HG03280 (cell line): ENCODE measurements at regions not wholly inside any gene's neighbourhood (a gene's known extent, or its start where the extent isn't known, plus 50 kb on each side); places are given as distances from the start of the nearest gene placed in this dataset.
"Not testable (repeated sequence)": the region's sequence is repeated elsewhere in the genome, so short reads cannot be mapped to it uniquely, and the experiment has no call there.

ENCODE experiments used
- ATAC-seq: cut with Tn5 transposase; IDR thresholded peaks from one replicate; pipeline ENCODE4 v1.9.1; 2021; ENCODE audit warnings: mild to moderate bottlenecking, moderate library complexity; ENCODE audit not compliant: unreplicated experiment

GRCh38 chr7:115793958-115794702 lies 236.4 kb downstream of the TFEC start:
- no peak for ATAC-seq

- no peak for ATAC-seq
Observed at GRCh38 chr7:115789901-115790300, 240.7 kb downstream of the TFEC start.

- not testable (repeated sequence) for ATAC-seq
Observed at GRCh38 chr7:115789473-115789872, 241.1 kb downstream of the TFEC start.

- no peak for ATAC-seq
Observed at GRCh38 chr7:115782696-115783490, 247.7 kb downstream of the TFEC start.

DNA sequence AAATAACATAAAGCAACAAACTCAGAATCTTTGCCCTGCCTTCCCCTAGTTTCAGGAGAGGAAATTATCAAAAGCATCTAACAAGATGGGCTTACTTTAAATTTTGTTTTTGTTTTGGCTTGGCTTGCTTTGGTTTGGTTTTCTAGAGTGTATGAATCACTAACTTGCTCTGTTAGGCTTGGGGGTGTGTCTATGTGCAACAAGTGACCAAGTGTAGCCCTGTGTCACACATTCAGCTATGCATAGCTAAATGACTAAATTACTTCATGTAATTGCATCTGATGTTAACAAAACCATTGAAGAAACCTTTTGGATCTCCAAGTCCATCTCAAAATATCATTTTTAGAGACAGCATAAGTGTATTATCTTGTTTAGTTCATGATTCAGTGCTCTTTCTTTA lies 251.0 kb downstream of the TFEC start:
- ATAC-seq, result no peak

GRCh38 chr7:115775981-115776380 lies 254.6 kb downstream of the TFEC start:
- no peak for ATAC-seq

GRCh38 chr7:115763347-115763746 lies 267.2 kb downstream of the TFEC start:
- ATAC-seq, result no peak

DNA sequence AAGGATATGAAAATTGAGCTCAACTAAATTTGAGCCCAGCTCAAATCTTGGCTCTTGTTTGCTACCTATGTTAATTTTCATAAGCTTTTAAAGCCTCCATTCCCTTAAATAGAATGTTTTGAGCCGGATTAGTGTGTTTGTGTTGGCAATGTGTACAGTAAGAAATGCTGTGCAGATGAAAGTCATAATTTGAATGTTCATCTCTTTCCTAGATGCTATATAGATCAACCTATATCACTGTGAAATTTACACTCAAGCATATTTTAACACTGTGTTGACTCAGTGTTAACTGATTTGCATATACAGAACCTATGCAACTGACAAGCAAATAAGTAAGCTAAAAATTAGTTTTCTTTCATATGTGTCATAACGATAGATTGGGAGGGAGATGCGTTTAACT lies 272.5 kb downstream of the TFEC start:
- no peak for ATAC-seq

GRCh38 chr7:115754226-115754625 lies 276.3 kb downstream of the TFEC start:
- ATAC-seq, result no peak

DNA sequence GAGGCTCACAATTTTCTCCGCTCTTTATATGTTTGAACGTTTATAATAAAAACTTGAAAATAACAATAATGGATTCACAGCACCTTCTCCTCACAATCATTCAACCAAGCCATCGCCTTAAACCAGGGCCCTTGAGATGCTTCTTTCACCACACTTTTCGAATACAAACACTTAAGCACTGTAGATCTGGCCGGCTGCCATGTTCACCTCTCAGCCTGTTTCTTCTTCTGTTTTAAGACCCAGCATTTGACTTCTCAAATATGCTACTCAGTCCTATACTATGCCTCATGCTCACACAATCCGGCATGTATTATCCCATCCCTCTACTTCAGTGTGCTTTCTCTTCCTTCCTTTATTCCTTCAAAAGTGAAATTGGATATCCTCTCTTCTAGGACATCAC lies 280.6 kb downstream of the TFEC start:
- no peak for ATAC-seq

DNA sequence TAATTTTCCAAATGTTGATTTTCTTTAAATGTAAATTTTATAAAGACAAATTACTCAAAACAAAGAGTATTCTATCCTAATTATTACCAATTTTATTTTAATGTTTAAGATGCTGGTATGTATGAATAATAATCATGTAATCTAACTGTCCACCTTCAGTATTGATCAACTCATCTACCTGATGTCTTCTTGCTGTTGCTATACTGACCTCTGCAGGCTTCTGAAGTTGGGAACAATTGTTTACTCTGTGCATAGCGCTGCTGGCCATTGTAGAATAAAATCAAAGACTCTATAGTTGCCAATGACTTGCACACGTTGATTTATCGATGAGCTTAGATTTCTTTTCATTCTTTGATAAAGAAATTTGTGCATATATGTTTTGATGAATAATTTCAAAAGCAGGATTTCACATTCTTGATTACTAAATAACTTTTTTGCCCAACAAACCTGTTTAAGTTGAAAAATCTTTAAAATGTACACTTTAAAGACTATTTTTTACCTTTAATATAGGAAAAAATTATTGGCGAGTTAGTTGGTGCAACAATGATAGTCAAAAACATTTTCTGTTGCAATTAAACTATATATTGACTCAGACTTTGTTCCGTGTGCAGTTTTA lies 282.3 kb downstream of the TFEC start:
- ATAC-seq, result no peak

- ATAC-seq, result no peak
Observed at GRCh38 chr7:115747174-115747573, 283.4 kb downstream of the TFEC start.

DNA sequence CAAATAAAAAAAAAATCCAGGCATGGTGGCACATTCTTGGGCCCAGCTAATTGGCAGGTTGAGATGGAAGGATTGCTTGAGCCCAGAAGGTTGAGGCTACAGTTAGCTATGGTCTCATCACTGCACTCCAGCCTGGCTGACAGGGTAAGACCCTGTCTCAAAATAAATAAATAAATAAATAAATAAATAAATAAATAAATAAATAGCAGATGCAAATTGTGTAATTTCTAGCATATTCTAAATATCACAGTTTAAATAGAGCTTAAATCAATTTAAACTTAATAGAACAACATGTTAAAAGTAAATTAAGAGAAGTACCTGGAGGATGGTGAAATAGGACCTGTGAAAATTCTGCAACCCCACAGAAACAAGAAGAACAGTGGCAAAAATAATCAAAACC lies 290.5 kb downstream of the TFEC start:
- no peak for ATAC-seq

DNA sequence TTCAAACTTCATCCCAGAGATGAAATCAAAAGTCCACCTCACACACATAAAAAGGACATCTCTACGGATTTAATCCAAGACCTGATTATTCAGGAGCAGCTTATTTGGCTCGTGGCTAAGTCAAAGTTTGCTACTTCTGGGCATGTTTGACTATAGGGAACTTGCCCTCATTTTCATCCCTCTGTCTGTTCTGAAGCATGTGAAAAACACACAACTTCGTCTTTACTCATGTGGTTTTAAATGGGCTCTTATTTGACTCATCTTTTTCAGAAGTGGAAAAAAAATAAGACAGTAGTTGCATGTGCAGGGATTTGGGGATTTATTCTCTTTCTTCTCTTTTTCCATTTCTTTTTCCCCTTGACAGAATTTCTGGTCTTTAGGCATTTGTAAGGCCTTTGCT lies 295.9 kb downstream of the TFEC start:
- no peak for ATAC-seq

DNA sequence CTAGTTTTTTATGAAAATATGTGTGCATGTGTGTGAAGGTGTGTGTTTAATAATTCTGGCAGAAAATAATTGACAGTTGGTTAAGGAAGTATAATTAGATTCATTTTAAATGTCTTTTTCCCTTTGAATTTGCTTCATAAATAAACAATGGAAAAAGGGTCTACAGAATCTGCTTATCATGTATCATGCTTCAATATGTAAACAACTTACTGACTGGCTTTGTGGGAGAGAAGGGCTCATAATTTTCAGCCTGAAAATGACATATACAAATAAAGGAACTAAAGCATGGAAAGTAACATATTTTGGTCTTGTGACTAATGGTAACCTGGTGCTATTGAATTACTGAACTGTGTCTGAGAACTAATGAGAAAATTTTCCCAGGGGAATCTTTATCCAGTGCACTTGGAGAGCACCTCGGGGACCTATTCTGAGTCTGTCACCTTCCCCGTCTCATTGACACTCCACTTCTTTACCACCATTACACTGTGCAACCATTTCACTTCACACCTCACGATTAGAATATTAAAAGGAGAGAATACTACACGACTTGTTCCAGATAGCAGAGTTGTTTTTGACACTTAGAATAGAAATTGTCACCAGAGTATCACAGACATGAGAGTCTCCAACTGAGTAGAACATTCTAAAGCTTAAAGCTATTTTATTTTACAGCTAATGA lies 298.6 kb downstream of the TFEC start:
- no peak for ATAC-seq

DNA sequence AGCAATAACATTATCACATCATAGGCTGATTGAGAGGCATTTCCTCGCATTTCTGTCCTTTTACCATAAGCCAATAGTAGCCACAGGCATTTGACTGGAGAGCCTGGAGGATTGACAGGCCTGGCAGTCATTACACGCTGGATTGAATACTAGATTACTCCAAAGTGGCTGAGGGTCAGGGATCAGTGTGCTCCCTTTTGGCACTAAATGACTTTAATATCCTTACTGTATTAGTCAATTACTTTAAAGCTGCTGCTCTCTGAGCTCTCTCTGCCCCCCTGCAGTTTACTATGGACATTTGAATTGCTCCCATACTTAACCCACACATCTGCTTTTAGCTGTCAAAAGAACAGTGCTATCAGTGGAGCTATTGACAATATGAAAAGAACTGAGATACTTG lies 302.0 kb downstream of the TFEC start:
- no peak for ATAC-seq

GRCh38 chr7:115724400-115725056 lies 306.0 kb downstream of the TFEC start:
- ATAC-seq, result no peak

DNA sequence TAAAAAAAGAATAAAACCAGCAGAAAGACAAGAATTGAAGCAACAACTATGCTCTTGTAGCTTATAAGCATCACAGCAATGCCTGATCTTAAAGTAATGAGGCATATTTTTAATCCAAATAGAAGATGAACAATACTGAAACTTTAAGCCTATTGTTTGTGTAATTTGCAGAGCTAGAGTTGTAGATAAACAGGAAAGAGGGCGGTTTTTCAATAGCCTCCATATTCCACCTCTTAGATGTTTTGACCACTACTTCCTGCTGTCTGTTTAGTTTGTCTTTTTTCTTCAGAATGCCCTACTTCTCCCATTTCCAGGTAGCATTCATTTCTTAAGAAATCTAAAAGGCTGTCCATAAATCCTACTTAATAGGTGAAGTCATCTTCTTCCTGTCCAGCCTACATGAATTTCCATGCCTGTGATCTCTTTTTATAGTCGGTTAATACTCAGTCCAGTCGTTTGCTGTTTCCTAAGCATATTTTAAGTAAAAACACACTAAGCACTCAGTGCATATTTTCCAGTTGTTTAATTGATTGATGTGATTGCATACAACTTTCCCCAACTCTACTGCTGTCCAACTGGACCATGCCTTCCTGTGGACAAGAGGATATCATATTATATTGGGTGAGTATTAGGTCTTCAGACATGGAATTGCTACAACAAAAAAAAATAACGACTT lies 308.1 kb downstream of the TFEC start:
- no peak for ATAC-seq

DNA sequence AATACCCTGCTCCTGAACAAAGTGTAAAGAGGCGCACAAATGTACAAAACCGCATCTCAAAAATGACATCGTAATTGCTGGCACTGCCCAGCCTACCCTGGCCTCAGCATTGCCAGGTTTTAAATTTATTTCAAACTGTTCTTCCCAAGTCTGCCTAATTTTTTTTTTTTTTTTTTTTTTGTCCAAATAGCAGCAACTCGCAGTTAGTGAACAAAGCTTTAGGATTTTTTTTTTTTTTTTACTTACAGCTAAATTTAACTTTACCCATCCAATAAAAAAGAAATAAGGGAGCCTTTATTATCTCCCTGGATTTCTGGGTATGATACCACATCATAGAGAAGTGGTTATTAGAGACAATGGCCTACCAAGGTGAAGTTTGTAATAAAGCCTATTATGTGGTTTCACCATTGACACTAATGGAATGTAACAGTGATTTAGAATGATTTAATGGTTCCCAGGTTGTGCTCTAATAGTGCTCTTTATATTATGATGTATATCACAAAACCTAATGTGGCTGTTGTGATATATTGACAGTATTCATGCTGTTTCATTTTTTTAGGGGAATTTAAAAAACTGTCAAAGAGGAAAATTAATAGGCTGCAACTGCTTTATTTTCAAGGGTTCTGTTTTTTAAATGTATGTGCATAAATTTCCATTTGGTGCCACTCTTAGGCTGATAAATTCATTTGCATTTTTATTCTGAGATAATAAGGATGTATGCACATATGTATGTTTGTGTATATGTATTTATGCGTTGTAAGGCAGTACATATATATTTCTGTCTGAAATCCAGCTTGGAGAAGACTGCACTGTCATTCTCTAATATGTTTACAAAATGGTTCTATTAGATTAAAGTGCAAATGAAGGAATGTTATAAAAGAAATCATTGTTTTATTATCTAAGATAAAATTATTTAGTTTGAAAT lies 309.0 kb downstream of the TFEC start:
- no peak for ATAC-seq
